ENCODE measurements at regions not wholly inside any gene's neighbourhood (a gene's known extent, or its start where the extent isn't known, plus 50 kb on each side); places are given as distances from the start of the nearest gene placed in this dataset.

- no peak for TF ChIP-seq ZNF749 (CRISPR knock-in tag; IDR thresholded peaks at IDR 0.05; ENCODE audit: borderline replicate concordance)
Measured at GRCh38 chr2:124993809-124994208, 968.7 kb downstream of the CNTNAP5 start (continued).

GRCh38 chr2:124995185-124995912 is 970.3 kb downstream of the CNTNAP5 start:
- H3K79me2 ChIP-seq (ENCODE audit: insufficient read depth, low read length), result no peaks in the 10 kb centered on the region
- no peak overlapping the region for H2AFZ ChIP-seq (ENCODE audit: low read length)
- BruUV-seq (replicated peaks), result no TSS peak
- 29% methylated on average over 6 of the region's 6 CpGs for WGBS (ENCODE audit: low lambda C conversion rate)
- no peaks in the 10 kb centered on the region for H3K36me3 ChIP-seq (replicated peaks in 1 of 2; ENCODE audit: control insufficient read depth in 1 of 2, insufficient read depth in 2 of 2, low read length in 2 of 2)
- no peak overlapping the region for H3K4me3 ChIP-seq (replicated peaks in 1 of 3; ENCODE audit: insufficient read depth in 1 of 3, low read depth in 2 of 3, low read length in 3 of 3)
- no peaks in the 10 kb centered on the region for H4K20me1 ChIP-seq (ENCODE audit: insufficient read depth, low read length)
- TF ChIP-seq ZNF367 (CRISPR knock-in tag; IDR thresholded peaks at IDR 0.05; ENCODE audit: borderline replicate concordance) (no peak), SAFB2 (CRISPR knock-in tag; IDR thresholded peaks at IDR 0.05; ENCODE audit: borderline replicate concordance, low read depth) (no peak), MEIS1 (CRISPR knock-in tag; IDR thresholded peaks at IDR 0.05; ENCODE audit: borderline replicate concordance) (no peak), RBM39 (IDR thresholded peaks at IDR 0.05; ENCODE audit: low read depth, low read length, poor library complexity, severe bottlenecking) (no peak)
- H3K4me2 ChIP-seq (ENCODE audit: low read depth, low read length), result no peak overlapping the region
- H3K9me3 ChIP-seq (ENCODE audit: low read length), result peaks cover 44% of the 10 kb centered on the region
- in situ Hi-C loops (cut with HindIII; ENCODE audit: extremely low pct_ligation_motif_present, low pct_unique_long_range_greater_than_20kb), result no loop called here
- no peak for ATAC-seq
- intact Hi-C loops (cut with micrococcal nuclease; ENCODE audit: unreplicated experiment), result no loop called here
- FAIRE-seq, result no peak
- DNase-seq (ENCODE audit: low spot score), result no peak
- H3K9ac ChIP-seq (ENCODE audit: insufficient read depth, low read depth, low read length), result no peak overlapping the region
- POLR2A ChIA-PET, result no interaction called here
- no peaks in the 10 kb centered on the region for H3K27me3 ChIP-seq (ENCODE audit: control insufficient read depth in 1 of 2, insufficient read depth in 2 of 2, low read length in 2 of 2)
- no peaks in the 10 kb centered on the region for H3K4me1 ChIP-seq (ENCODE audit: insufficient read depth, low read length)
- no peak overlapping the region for H3K27ac ChIP-seq (ENCODE audit: extremely low read length, insufficient read depth, low read length)
- CTCF ChIA-PET (ENCODE audit: low intra/inter-chr PET ratio, low total read pairs), result no interaction called here

GRCh38 chr2:124996406-124996805 is 971.3 kb downstream of the CNTNAP5 start:
- Histone ChIP-seq H3K27ac (ENCODE audit: extremely low read length, insufficient read depth, low read length) (no peak overlapping the region), H3K4me3 (replicated peaks in 1 of 3; ENCODE audit: insufficient read depth in 1 of 3, low read depth in 2 of 3, low read length in 3 of 3) (no peak overlapping the region), H3K27me3 (ENCODE audit: control insufficient read depth in 1 of 2, insufficient read depth in 2 of 2, low read length in 2 of 2) (no peaks in the 10 kb centered on the region), H3K4me2 (ENCODE audit: low read depth, low read length) (no peak overlapping the region), H4K20me1 (ENCODE audit: insufficient read depth, low read length) (no peaks in the 10 kb centered on the region), H3K79me2 (ENCODE audit: insufficient read depth, low read length) (no peaks in the 10 kb centered on the region), H3K36me3 (replicated peaks in 1 of 2; ENCODE audit: control insufficient read depth in 1 of 2, insufficient read depth in 2 of 2, low read length in 2 of 2) (no peaks in the 10 kb centered on the region), H3K4me1 (ENCODE audit: insufficient read depth, low read length) (no peaks in the 10 kb centered on the region), H3K9me3 (ENCODE audit: low read length) (peaks cover 51% of the 10 kb centered on the region), H2AFZ (ENCODE audit: low read length) (no peak overlapping the region), H3K9ac (ENCODE audit: insufficient read depth, low read depth, low read length) (no peak overlapping the region)
- in situ Hi-C loops (cut with HindIII; ENCODE audit: extremely low pct_ligation_motif_present, low pct_unique_long_range_greater_than_20kb), result no loop called here
- ChIA-PET CTCF (ENCODE audit: low intra/inter-chr PET ratio, low total read pairs) (no interaction called here), POLR2A (no interaction called here)
- DNase-seq (ENCODE audit: low spot score), result no peak
- no peak for ATAC-seq
- intact Hi-C loops (cut with micrococcal nuclease; ENCODE audit: unreplicated experiment), result no loop called here
- FAIRE-seq, result no peak
- BruUV-seq (replicated peaks), result no TSS peak
- no peak for TF ChIP-seq RXRA (CRISPR knock-in tag; IDR thresholded peaks at IDR 0.05)
- no peak for TF ChIP-seq CHD4 (IDR thresholded peaks at IDR 0.05; ENCODE audit: borderline replicate concordance, low read length)
- TF ChIP-seq ZHX1 (CRISPR knock-in tag; IDR thresholded peaks at IDR 0.05; ENCODE audit: low read depth), result no peak
- TF ChIP-seq RNF2 (conservative IDR thresholded peaks at IDR 0.05; ENCODE audit: low read depth), result no peak
- TF ChIP-seq REST (IDR thresholded peaks at IDR 0.05; ENCODE audit: borderline replicate concordance in 1 of 2, low read depth in 1 of 2, low read length in 2 of 2), result no peak

Data from HepG2 (cell line).